KBM-7 (cell line): ENCODE measurements at regions not wholly inside any gene's neighbourhood (a gene's known extent, or its start where the extent isn't known, plus 50 kb on each side); places are given as distances from the start of the nearest gene placed in this dataset.
"Not testable (repeated sequence)": the region's sequence is repeated elsewhere in the genome, so short reads cannot be mapped to it uniquely, and the experiment has no call there.

Experiments used
- DNase-seq: peaks from one replicate; pipeline ENCODE4 v3.0.0-alpha.2; 2015
- in situ Hi-C: fragments of 300-500 bp; cut with MboI; formaldehyde crosslinking; loops from 2 replicates; pipeline ENCODE4 v1.14.3; 2020; ENCODE audit warnings: low sequenced_read_pairs, low pct_unique_long_range_greater_than_20kb, mixed read lengths

DNA sequence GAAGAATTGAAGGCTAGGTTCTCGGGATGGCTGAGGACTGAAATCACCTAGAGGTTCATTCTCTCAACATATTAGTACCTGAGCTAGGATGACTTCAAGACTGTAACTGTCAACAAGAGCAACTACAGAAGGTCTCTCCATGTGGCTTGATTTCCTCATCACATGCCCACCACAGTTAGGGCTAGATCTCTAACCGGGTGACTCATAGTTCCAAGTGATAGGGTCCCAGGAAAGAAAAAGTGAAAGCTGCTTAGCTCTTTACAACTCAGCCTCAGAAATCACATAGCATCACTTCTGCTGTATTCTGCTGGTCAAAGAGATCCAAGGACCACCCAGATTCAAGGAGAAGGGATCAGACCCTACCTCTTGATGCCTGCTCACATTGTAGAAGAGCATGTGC is 165.4 kb upstream of the AGTR1 start:
- no peak for DNase-seq
- in situ Hi-C loops: no loop called here

DNA sequence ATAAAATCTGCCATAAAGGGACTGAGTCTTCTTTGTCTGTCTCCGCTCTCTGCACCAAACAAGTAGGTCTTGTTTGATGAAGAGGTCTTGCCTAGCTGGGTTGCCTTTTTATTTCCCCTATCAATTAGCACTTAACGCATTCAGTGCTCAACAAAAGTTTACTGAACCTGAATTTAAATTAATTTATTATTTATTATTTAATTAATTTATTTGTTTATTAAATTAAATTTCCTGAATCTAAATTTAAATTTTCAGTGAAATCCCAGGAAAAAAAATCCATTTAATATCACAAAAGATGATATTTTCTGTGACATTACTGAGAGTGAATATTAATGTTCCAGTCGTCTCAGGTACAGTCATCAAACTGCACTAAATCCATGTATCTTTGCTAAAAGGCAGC is 164.9 kb upstream of the AGTR1 start:
- in situ Hi-C loops: no loop called here
- DNase-seq: no peak

DNA sequence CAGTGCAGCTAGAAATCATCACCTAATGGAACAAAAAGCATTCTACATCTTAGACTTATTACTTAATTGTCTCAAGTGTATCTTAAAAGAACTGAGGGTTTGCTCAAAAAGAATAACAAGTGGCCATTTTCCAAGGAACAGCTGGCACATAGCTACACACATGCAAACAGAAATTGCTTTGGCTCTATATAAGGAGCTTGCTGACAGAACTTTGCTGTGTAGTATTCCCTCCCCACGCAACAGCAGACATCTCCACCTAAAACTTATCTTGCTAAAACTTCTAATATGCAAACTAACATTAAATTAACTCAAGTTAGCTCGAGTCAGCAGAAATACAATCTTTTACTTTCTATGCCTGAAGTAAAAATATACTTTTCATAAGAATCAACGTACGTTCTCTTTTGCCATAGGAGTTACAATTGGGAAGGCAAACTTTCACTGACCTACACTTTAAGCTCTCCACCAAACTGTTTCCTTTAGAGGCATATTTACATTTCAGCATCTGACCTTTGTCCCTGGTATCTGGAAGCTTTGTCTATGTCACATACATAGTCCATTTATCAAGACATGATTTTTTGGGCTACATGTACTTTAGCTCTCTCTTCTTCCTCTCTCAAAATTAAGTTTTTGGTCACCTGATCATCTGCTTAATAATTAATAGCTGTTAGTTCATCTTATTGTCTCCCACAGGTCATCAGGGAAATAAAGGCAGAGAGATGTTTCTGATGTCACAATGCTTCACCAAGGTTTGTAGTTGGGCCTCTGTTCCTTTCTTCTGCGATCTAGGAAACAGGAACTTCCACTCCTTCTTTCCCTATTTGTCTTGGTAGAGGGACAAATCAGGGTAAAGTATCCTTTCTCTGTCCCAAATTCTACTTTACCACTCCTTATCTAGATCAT is 163.4 kb upstream of the AGTR1 start:
- DNase-seq: no peak
- in situ Hi-C loops: no loop called here

DNA sequence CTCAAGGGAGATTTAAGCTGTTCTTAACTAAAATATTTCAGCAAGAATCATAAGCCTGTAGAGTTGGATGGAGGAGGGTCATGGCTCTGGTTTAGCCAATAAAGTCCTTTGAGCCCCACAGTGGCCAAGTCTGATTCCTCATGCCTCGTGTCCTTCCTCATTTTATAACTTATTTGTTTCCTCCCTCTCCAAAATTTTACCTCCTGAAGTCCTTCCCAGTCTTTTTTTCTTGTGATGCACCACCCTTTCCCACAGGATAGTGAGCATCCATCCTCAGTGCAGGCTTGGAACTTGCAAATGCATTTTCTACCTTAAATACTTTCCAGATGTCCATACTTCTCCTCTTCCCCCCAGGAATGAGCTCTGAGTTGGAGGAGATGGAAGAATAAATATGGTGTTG is 162.7 kb upstream of the AGTR1 start:
- in situ Hi-C loops: no loop called here

DNA sequence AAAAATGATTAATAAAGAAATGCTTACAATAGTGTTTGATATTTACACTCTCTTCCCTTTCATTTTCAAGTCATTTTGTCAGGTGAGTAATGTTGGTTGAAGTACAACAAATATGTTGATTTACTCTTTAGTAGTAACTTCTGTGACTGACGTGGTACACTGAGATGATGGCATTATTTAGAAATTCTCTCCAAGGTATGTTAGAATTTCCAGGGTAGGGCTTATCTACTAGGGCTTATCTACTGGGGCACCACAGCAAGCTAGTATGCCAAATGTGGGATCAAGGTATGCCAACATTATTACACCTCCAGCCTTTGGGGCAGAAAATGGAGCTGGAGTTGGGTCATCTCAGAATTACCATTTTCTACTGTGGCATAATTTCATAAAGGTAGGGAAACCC is 157.4 kb upstream of the AGTR1 start:
- no peak for DNase-seq
- in situ Hi-C loops: no loop called here

More for the DNA sequence above, 162.7 kb upstream of the AGTR1 start:
- no peak for DNase-seq

DNA sequence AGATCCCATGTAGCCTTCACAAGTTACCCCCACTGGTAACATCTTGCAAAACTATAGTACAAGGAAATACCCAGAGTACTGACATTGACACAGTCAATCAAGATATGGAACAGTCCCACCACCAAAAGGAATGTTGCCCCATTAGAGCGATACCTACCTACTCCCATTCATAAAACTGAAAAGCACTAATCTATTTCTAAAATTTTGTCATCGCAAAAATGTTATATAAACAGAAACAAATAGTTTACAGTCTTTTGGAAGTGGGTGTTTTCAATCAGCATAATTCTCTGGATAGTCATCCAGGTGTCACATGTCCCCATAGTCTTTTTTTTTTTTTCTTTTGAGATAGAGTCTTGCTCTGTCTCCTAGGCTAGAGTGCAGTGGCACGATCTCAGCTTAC is 156.9 kb upstream of the AGTR1 start:
- no peak for DNase-seq
- in situ Hi-C loops: no loop called here

DNA sequence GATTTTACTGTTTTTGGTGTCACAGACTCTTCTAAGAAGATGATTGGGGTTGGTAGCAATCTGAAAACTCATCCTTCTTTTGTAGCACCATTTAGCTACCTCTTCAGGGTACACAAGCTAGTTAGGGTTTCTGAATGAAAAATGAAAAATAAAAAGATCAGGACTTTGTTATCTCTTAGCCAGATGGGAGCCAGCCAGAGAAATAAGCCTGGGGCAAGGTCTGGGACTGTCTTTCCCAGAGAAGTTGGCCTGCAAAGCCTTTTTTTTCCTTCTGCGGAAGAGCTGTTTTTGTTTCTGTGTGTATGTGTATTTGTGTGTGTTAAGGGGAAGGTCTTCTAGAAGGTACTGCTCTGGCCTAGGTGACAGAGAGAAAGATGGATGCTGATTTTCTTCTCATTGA is 150.7 kb upstream of the AGTR1 start:
- DNase-seq: no peak
- in situ Hi-C loops: no loop called here

DNA sequence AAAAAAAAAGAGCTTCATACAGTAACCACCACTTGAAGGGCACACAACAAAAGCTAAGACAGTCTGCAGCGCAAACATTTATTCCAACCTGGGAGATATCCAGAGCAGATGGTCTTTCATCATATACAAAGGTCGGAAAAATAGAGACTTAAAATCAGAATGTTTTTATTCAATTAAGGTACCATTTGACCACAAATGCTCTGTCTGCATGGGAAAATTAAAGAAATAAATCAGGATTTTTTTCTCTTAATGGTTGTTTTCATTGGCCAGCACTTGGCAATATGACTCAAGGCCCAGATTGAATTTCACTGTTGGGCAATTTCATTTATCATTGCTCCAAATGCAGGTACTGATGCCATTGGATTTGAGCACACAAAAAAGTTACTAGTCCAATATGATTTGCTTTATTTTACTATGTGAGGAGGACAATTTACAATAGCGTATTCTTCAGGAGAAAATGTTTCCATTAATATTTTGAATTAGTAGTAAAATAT is 145.9 kb upstream of the AGTR1 start:
- in situ Hi-C loops: no loop called here
- DNase-seq: no peak

DNA sequence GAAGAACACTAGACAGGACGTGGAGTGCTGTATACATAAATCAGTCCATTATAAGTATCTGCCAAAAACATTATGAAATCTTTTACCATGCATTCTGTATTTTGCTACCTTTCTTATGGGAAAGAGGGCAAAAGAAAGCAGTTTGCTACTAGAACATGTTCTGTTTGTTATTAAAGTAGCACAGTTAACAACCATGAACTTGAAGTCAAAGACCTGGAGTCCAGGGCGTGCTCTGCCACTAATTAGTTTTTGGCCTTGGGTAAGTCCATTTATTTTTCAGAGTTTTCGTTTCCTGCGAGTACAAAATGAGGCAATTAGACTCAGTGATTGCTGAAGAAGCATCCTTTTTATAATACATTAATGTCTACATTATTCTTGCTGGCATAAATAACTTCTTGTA is 143.3 kb upstream of the AGTR1 start:
- no peak for DNase-seq
- in situ Hi-C loops: no loop called here

DNA sequence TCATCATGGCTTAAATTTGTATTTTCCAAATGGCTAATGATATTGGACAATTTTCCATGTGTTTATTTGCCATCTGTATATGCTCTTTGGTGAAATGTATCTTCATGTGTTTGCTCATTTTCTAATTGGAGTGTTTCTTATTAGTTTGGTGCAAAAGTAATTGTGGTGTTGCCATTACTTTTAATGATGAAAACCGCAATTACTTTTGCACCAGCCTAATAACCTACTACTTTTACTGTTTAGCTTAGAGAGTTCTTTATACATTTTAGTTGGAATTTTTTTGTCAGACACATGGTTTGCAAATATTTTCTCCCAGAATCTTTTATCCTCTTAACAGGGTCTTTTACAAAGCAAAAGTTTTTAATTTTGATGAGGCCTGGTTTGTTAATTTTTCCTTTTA is 141.0 kb upstream of the AGTR1 start:
- in situ Hi-C loops: no loop called here
- no peak for DNase-seq

DNA sequence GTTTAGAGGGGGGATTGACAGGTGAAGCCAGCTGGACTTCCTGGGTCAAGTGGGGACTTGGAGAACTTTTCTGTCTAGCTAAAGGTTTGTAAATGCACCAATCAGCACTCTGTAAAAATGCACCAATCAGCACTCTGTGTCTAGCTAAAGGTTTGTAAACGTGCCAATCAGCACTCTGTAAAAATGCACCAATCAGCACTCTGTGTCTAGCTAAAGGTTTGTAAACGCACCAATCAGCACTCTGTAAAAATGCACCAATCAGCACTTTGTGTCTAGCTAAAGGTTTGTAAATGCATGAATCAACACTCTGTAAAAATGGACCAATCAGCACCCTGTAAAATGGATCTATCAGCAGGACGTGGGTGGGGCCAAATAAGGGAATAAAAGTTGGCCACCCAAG is 120.1 kb upstream of the AGTR1 start:
- DNase-seq, in situ Hi-C loops: not testable (repeated sequence)

DNA sequence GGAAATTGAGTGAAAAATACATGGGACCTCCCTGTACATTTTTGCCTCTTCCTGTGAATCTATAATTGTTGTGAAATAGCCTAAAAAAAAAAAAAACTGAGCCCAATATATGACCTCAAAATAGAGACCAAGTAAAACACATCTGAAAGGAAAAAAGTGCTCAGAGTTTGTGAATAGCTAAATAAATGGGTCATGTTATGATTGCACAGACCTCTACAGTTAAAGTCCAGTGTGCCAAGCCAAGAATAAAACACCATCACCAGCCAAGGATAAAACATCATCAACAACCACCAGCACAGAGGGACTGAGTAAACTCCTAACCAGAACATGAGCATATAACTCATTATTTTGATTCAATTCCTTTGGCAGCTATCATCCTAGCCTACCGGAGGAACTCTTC is 115.6 kb upstream of the AGTR1 start:
- in situ Hi-C loops: no loop called here
- DNase-seq: no peak

DNA sequence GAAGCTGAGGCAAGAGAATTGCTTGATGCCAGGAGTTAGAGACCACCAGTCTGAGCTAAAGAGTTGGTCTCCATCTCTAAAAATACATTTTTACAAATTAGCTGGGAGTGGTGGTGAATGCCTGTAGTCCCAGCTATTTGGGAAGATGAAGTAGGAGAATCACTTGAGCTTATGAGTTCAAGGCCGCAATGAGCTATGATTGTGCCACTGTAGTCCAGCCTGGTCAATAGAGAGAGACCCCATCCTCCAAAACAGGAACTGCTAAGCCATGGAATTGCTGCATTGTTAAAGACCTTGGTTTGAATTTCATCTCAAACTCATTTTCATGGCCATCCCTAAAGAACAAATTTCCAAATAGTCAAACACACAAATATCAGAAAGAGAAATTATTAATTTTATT is 113.9 kb upstream of the AGTR1 start:
- in situ Hi-C loops: no loop called here
- no peak for DNase-seq

DNA sequence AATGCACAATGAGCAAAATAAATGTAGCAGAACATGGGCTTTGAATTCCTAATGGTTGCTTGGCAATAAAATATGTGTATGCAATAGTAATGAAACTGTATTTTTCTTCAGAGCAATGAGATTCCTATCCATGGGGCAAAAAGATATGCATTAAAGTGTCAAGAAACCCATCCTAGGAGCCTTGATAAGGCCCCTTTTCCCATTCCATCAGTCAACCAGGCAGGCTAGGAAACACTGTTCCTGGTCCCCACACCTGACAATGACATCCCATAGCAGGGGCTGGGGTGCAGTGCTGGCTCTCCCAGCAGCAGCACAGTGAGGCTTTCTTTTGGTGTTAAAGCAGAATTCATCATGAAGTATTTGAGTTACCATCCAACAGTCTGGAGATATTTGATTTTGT is 113.3 kb upstream of the AGTR1 start:
- no peak for DNase-seq
- in situ Hi-C loops: no loop called here

DNA sequence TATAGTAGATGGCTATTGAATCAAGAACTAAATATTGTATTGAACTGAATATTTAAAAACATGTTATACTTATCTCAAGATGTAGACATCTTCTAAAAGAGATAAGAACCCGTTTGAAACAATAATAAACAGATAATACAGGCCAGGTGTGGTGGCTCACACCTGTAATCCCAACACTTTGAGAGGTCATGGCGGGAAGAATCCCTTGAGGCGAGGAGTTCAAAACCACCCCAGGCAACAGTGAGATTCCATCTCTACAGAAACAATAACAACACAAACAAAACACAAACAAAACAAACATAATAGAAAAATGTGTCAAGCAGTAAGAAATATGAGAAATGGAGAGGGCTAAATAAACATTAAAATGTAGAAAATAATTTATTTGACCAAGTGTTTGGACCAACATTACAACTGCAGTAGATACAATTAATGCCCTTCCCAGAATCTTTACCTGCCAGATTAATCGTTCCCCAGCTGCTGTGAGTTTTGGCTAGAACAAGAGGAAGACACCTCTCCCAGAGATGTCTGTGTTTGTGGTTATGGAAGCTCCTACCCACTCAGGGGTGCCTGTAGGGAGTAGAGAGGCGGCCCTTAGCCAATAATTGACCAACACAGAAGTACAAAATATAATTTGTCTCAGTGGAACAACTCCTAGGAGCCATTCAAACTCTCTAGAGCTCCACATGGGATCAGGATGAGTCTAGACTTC is 111.9 kb upstream of the AGTR1 start:
- in situ Hi-C loops: no loop called here

DNA sequence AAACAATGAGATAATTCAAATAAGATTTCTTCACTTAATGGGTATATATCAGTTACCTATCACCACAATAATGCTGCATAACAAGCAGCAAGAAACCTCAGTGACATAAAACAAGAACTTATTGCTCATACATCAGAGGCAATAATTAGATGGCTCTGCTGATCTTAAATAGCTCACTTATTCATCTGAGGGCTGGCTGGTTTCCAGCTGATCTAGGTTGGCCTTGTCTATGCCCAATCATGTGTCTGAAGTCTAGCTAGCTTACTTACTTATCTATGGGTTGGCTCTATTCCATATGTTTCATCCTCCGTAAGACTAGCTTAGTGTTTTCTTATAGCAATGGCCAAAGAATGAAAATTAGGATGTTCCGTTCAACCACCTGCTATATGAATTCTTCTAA is 109.4 kb upstream of the AGTR1 start:
- in situ Hi-C loops: no loop called here
- no peak for DNase-seq

More for the DNA sequence above, 111.9 kb upstream of the AGTR1 start:
- DNase-seq: no peak

DNA sequence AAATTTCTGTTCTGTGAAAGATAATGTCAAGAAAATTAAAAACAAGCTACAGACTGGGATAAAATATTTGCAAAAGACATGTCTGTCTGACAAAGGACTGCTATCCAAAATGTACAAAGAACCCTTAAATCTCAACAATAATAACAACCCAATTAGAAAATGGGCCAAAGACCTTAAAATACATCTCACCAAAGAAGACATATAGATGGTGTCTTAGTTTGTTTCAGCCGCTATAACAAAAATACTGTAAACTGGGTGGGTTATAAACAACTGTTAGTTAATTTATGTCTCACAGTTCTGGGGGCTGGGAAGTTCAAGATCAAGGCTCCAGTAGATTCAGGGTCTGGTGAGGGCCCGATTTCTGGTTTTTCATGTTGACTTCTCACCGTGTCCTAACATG is 106.2 kb upstream of the AGTR1 start:
- in situ Hi-C loops: no loop called here
- no peak for DNase-seq

DNA sequence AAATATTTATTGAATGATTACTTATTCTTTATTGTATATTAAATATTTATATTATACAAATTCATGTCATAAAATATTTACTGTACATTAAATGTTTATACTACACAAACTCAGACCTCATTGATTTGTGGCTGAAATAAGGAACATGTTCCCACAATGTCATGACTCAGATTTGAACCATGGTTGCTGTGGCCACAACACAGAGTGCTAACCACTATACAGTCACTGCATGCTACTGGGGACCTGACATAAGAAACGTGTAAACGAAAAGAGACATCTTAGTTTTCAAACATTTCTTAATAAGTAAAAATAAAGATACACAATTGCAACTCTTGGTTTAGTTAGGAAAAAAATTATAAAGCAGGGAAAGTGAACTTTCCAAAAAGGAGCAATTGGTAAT is 99.1 kb upstream of the AGTR1 start:
- DNase-seq: no peak

DNA sequence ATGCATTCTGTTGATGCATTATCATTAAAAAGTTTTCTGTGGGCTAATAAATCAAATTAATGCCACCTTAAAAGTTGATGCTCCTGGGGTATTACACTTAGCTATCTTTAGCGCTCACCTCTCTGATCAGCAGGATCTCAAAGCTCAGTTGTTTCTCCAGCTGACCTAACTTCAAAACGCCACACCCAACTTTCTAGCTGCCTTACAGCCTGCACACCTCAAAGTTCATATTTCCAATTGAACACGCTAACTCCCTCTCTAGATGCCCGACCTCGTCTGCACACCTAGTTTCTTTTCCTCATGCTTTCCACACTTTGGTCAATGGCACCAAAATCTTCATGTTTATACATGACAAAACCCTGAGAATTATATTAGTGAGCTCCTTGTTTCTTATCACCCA is 98.2 kb upstream of the AGTR1 start:
- in situ Hi-C loops: no loop called here
- DNase-seq: no peak

More for the DNA sequence above, 99.1 kb upstream of the AGTR1 start:
- in situ Hi-C loops: no loop called here

DNA sequence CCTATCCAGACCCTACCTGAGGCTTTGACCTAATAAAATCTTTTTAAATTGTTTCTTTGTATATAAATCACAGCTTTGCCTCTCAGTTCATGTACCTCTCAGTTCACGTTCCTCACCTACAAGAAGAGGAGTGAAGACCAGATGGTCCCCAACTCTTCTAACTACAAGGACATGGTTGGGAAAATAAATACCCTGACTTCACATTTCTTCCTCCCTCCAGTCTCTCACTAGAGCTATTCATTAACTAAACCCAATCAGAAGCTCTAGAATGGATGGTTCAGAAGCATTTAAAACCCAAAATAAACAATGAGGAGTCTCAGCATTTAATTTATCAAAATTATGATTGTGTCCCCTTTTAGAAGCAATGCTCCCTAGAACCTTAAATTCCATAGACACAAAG is 97.3 kb upstream of the AGTR1 start:
- no peak for DNase-seq
- in situ Hi-C loops: no loop called here
